ENCODE measurements at regions not wholly inside any gene's neighbourhood (a gene's known extent, or its start where the extent isn't known, plus 50 kb on each side); places are given as distances from the start of the nearest gene placed in this dataset.

GRCh38 chr6:151176911-151177770 is 62.6 kb upstream of the AKAP12 start:
- H3K27me3 ChIP-seq (ENCODE audit: insufficient read depth, low read length), result no peaks in the 10 kb centered on the region
- no peak for TF ChIP-seq CTCF (conservative IDR thresholded peaks at IDR 0.05)
- Mint-ChIP-seq H3K27ac (no peak overlapping the region; a peak in 1 of 7 replicates), H3K9me3 (peaks cover 0 to 5% of the 10 kb centered on the region in 2 experiments; a peak in 3 of 5 replicates), H3K4me1 (peaks cover 9% of the 10 kb centered on the region in 2 experiments; a peak in 3 of 4 replicates), H3K36me3 (ENCODE audit: insufficient read depth in 1 of 3, low read depth in 3 of 3) (no peaks in the 10 kb centered on the region), H3K27me3 (ENCODE audit: low read depth) (no peaks in the 10 kb centered on the region; the same call in none of the 2 replicates), H3K4me3 (no peak overlapping the region)
- H3K27ac ChIP-seq (ENCODE audit: insufficient read length, low read depth, low read length), result no peak overlapping the region
- no peaks in the 10 kb centered on the region for H3K79me2 ChIP-seq (ENCODE audit: insufficient read depth, low read length)
- H2BK20ac ChIP-seq (ENCODE audit: low read depth, low read length, poor library complexity, severe bottlenecking), result no peak overlapping the region
- no peak overlapping the region for H3K9ac ChIP-seq (ENCODE audit: extremely low read depth, insufficient read length, low read length)
- H3T11ph ChIP-seq (ENCODE audit: low read length), result no peak overlapping the region
- H3K18ac ChIP-seq (ENCODE audit: insufficient read length, low read depth, low read length), result no peak overlapping the region
- H3K23me2 ChIP-seq (ENCODE audit: insufficient read length, low read depth, low read length, poor library complexity, severe bottlenecking), result no peaks in the 10 kb centered on the region
- H3K79me1 ChIP-seq (ENCODE audit: insufficient read depth, low read depth, low read length, poor library complexity, severe bottlenecking), result no peaks in the 10 kb centered on the region
- no peak overlapping the region for H4K8ac ChIP-seq (replicated peaks; ENCODE audit: insufficient read length, low read depth, low read length)
- DNase-seq, result no peak
- H3K56ac ChIP-seq (ENCODE audit: insufficient read length, low read depth, low read length), result no peak overlapping the region
- H2AFZ ChIP-seq (ENCODE audit: low read length), result no peak overlapping the region
- H2BK15ac ChIP-seq (ENCODE audit: low read depth, low read length), result no peak overlapping the region
- H3K4ac ChIP-seq (ENCODE audit: low read depth, low read length), result no peak overlapping the region
- no peak overlapping the region for H2BK5ac ChIP-seq (ENCODE audit: insufficient read length, low read length)
- no CpG with 5 or more reads among the region's 2 CpGs for WGBS (ENCODE audit: extremely low coverage, insufficient read length, low lambda C conversion rate)
- H3K4me1 ChIP-seq (ENCODE audit: insufficient read depth, low read length), result no peaks in the 10 kb centered on the region
- no peak overlapping the region for H3K23ac ChIP-seq (ENCODE audit: insufficient read length, low read depth, low read length)
- H3K14ac ChIP-seq (ENCODE audit: insufficient read depth, low read length), result no peak overlapping the region
- H4K20me1 ChIP-seq (ENCODE audit: control insufficient read depth, insufficient read depth, insufficient read length), result peaks cover 3% of the 10 kb centered on the region
- no peak overlapping the region for H4K91ac ChIP-seq (ENCODE audit: insufficient read length, low read depth, low read length)
- no peaks in the 10 kb centered on the region for H3K9me3 ChIP-seq (ENCODE audit: control insufficient read depth, low read depth, low read length)
- no peak overlapping the region for H3K4me2 ChIP-seq (ENCODE audit: insufficient read depth, insufficient read length, low read length)
- H2BK120ac ChIP-seq (ENCODE audit: low read depth, low read length, poor library complexity, severe bottlenecking), result no peak overlapping the region
- no peak overlapping the region for H4K5ac ChIP-seq (ENCODE audit: insufficient read length, low read depth, low read length)
- H2BK12ac ChIP-seq (ENCODE audit: insufficient read length, low read depth, low read length), result no peak overlapping the region
- H2AK5ac ChIP-seq (ENCODE audit: insufficient read length, low read length), result no peak overlapping the region

Measured in H9 (cell line).